ENCODE measurements at regions not wholly inside any gene's neighbourhood (a gene's known extent, or its start where the extent isn't known, plus 50 kb on each side); places are given as distances from the start of the nearest gene placed in this dataset.

DNA sequence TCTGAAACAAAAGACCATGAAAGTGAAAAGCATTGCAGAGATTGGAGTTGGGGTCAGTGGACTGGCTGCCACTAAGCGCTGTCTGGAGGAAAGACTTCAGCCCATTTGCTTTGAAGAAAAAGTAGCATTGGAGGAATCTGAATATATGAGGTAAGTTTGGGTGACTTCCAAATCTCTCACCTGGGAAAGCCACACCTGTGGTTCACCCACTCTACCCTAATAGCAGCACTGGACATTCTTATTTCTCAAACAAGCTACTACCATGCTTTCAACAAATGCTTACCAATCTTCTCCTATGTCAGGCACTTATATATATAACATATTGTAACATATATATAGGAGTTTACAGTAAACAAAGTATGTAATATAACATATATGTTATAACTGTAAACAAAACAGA is 76.0 kb upstream of the POGK start:
- TF ChIP-seq, protein P1, sequence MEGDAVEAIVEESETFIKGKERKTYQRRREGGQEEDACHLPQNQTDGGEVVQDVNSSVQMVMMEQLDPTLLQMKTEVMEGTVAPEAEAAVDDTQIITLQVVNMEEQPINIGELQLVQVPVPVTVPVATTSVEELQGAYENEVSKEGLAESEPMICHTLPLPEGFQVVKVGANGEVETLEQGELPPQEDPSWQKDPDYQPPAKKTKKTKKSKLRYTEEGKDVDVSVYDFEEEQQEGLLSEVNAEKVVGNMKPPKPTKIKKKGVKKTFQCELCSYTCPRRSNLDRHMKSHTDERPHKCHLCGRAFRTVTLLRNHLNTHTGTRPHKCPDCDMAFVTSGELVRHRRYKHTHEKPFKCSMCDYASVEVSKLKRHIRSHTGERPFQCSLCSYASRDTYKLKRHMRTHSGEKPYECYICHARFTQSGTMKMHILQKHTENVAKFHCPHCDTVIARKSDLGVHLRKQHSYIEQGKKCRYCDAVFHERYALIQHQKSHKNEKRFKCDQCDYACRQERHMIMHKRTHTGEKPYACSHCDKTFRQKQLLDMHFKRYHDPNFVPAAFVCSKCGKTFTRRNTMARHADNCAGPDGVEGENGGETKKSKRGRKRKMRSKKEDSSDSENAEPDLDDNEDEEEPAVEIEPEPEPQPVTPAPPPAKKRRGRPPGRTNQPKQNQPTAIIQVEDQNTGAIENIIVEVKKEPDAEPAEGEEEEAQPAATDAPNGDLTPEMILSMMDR (IDR thresholded peaks at IDR 0.05; ENCODE audit: insufficient read depth, low read length) = no peak
- TF ChIP-seq, protein P2, sequence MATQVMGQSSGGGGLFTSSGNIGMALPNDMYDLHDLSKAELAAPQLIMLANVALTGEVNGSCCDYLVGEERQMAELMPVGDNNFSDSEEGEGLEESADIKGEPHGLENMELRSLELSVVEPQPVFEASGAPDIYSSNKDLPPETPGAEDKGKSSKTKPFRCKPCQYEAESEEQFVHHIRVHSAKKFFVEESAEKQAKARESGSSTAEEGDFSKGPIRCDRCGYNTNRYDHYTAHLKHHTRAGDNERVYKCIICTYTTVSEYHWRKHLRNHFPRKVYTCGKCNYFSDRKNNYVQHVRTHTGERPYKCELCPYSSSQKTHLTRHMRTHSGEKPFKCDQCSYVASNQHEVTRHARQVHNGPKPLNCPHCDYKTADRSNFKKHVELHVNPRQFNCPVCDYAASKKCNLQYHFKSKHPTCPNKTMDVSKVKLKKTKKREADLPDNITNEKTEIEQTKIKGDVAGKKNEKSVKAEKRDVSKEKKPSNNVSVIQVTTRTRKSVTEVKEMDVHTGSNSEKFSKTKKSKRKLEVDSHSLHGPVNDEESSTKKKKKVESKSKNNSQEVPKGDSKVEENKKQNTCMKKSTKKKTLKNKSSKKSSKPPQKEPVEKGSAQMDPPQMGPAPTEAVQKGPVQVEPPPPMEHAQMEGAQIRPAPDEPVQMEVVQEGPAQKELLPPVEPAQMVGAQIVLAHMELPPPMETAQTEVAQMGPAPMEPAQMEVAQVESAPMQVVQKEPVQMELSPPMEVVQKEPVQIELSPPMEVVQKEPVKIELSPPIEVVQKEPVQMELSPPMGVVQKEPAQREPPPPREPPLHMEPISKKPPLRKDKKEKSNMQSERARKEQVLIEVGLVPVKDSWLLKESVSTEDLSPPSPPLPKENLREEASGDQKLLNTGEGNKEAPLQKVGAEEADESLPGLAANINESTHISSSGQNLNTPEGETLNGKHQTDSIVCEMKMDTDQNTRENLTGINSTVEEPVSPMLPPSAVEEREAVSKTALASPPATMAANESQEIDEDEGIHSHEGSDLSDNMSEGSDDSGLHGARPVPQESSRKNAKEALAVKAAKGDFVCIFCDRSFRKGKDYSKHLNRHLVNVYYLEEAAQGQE (IDR thresholded peaks at IDR 0.05; ENCODE audit: insufficient replicate concordance, low read depth) = no peak
- TF ChIP-seq POLR2AphosphoS5 (IDR thresholded peaks at IDR 0.05; ENCODE audit: low read depth) (no peak), GABPA (IDR thresholded peaks at IDR 0.05; ENCODE audit: low read depth) (no peak)
